SK-N-MC (cell line): ENCODE measurements at regions not wholly inside any gene's neighbourhood (a gene's known extent, or its start where the extent isn't known, plus 50 kb on each side); places are given as distances from the start of the nearest gene placed in this dataset.

ENCODE experiments used
- DNase-seq: peaks from one replicate; pipeline ENCODE4 v3.0.0-alpha.2; 2011; ENCODE audit warnings: low read depth, low spot score
- H3K27ac ChIP-seq: fragments of 200-600 bp; sonication (generic); 2 replicates; pipeline ENCODE4 v1.5.1; 2016; ENCODE audit warnings: mixed run types
- H3K36me3 ChIP-seq: fragments of 200-600 bp; sonication (generic); 2 replicates; pipeline ENCODE4 v1.6.1; 2017; ENCODE audit warnings: antibody characterized with exemption, low read length, mixed read lengths; ENCODE audit not compliant: insufficient read depth
- H3K4me3 ChIP-seq: fragments of 200-600 bp; sonication (generic); 2 replicates; pipeline ENCODE4 v1.5.1; 2016
- H3K9ac ChIP-seq: fragments of 200-600 bp; sonication (generic); 2 replicates; pipeline ENCODE4 v1.8.0; 2017; ENCODE audit warnings: mixed run types, mixed read lengths; ENCODE audit not compliant: insufficient read length
- H3K9me3 ChIP-seq: fragments of 200-600 bp; sonication (generic); 2 replicates; pipeline ENCODE4 v1.6.1; 2017; ENCODE audit warnings: low read depth, mild to moderate bottlenecking, antibody characterized with exemption, low read length, moderate library complexity, mixed read lengths
- EZH2 ChIP-seq: fragments of 200-600 bp; sonication (generic); IDR thresholded peaks from one replicate; pipeline ENCODE4 v1.6.1; 2017; ENCODE audit warnings: antibody characterized with exemption
- FOXP2 ChIP-seq: optimal IDR thresholded peaks from 2 replicates; pipeline ENCODE3; 2011; ENCODE audit warnings: mild to moderate bottlenecking, moderate library complexity; ENCODE audit not compliant: insufficient read depth; ENCODE audit errors: extremely low read length, control extremely low read depth
- POLR2AphosphoS5 ChIP-seq: IDR thresholded peaks from 2 replicates; pipeline ENCODE4 v1.6.1; 2012; ENCODE audit warnings: mild to moderate bottlenecking, low read depth, low read length, borderline replicate concordance

GRCh38 chr15:69828181-69828828, 269.4 kb downstream of the TLE3 start:
- Histone ChIP-seq H3K9ac (no peak overlapping the region), H3K27ac (no peak overlapping the region), H3K9me3 (no peaks in the 10 kb centered on the region)

GRCh38 chr15:69829974-69830373, 267.7 kb downstream of the TLE3 start:
- no peak for DNase-seq
- H3K27ac ChIP-seq, result no peak overlapping the region
- H3K9ac ChIP-seq, result no peak overlapping the region
- no peaks in the 10 kb centered on the region for H3K9me3 ChIP-seq
- H3K36me3 ChIP-seq, result no peaks in the 10 kb centered on the region
- TF ChIP-seq EZH2, result no peak
- no peak overlapping the region for H3K4me3 ChIP-seq

More at GRCh38 chr15:69828181-69828828, 269.4 kb downstream of the TLE3 start:
- DNase-seq, result no peak
- Histone ChIP-seq H3K36me3 (no peaks in the 10 kb centered on the region), H3K4me3 (no peak overlapping the region)
- TF ChIP-seq EZH2 (no peak), POLR2AphosphoS5 (no peak), FOXP2 (no peak)

GRCh38 chr15:69830430-69830829, 267.3 kb downstream of the TLE3 start:
- no peak overlapping the region for H3K27ac ChIP-seq
- H3K9ac ChIP-seq, result no peak overlapping the region
- DNase-seq, result no peak

GRCh38 chr15:69830876-69831275, 266.8 kb downstream of the TLE3 start:
- H3K4me3 ChIP-seq, result no peak overlapping the region
- no peak for DNase-seq
- H3K27ac ChIP-seq, result no peak overlapping the region
- no peak for TF ChIP-seq POLR2AphosphoS5
- no peak for TF ChIP-seq EZH2
- no peak overlapping the region for H3K9ac ChIP-seq
- H3K9me3 ChIP-seq, result no peaks in the 10 kb centered on the region
- no peaks in the 10 kb centered on the region for H3K36me3 ChIP-seq

More at GRCh38 chr15:69830430-69830829, 267.3 kb downstream of the TLE3 start:
- Histone ChIP-seq H3K9me3 (no peaks in the 10 kb centered on the region), H3K36me3 (no peaks in the 10 kb centered on the region), H3K4me3 (no peak overlapping the region)
- TF ChIP-seq EZH2 (no peak), POLR2AphosphoS5 (no peak), FOXP2 (no peak)

GRCh38 chr15:69834267-69834666, 263.4 kb downstream of the TLE3 start:
- Histone ChIP-seq H3K9me3 (no peaks in the 10 kb centered on the region), H3K36me3 (no peaks in the 10 kb centered on the region), H3K4me3 (no peak overlapping the region), H3K9ac (no peak overlapping the region), H3K27ac (no peak overlapping the region)
- DNase-seq, result no peak
- TF ChIP-seq POLR2AphosphoS5, result no peak
- TF ChIP-seq EZH2, result no peak
- TF ChIP-seq FOXP2, result no peak

DNA sequence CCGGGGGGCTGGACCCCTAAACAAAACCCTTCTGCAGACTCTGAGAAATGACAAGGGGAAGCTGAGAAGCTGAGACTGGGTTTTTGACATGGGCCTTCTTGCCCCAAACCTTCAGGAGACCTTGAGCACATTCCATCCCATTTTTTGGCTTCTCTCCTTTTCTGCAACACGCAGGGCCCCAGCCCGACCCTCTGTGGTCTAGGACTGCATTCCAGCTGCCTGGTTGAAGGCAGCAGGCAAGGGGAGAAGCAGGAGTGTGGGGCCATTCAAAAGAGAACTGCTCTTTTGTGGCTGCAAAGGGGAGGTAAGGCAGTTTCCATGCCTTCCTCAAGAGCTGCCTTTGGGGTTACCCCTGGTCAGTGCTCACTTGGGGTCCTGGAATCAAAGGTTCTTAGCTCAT, 263.0 kb downstream of the TLE3 start:
- TF ChIP-seq EZH2, result no peak
- no peak for TF ChIP-seq FOXP2
- TF ChIP-seq POLR2AphosphoS5, result no peak
- H3K36me3 ChIP-seq, result no peaks in the 10 kb centered on the region
- no peak for DNase-seq
- H3K9ac ChIP-seq, result no peak overlapping the region
- no peak overlapping the region for H3K27ac ChIP-seq
- H3K4me3 ChIP-seq, result no peak overlapping the region
- no peaks in the 10 kb centered on the region for H3K9me3 ChIP-seq

DNA sequence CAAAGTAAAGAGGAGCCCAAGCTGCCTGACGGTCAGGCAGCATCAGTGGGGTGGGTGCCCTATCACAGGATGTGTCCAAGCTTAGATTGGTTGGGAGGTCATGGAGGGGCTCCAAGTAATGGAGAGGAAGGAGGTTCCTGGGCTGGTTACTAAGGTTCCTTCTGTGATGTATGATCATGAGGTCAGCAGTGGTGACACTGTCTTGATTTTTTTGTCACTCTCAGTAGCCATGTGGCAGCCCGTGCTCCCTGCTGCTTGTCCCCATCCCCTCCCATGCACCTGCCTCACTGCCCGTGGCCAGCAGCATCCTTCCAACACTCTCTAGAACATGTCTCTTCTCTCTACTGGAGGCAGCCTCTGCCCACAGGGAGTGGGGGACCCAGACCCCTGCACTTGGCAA, 261.7 kb downstream of the TLE3 start:
- TF ChIP-seq FOXP2, result no peak
- TF ChIP-seq POLR2AphosphoS5, result no peak
- no peak for TF ChIP-seq EZH2
- DNase-seq, result no peak
- no peak overlapping the region for H3K4me3 ChIP-seq
- no peak overlapping the region for H3K27ac ChIP-seq
- no peak overlapping the region for H3K9ac ChIP-seq
- no peaks in the 10 kb centered on the region for H3K9me3 ChIP-seq
- H3K36me3 ChIP-seq, result no peaks in the 10 kb centered on the region

DNA sequence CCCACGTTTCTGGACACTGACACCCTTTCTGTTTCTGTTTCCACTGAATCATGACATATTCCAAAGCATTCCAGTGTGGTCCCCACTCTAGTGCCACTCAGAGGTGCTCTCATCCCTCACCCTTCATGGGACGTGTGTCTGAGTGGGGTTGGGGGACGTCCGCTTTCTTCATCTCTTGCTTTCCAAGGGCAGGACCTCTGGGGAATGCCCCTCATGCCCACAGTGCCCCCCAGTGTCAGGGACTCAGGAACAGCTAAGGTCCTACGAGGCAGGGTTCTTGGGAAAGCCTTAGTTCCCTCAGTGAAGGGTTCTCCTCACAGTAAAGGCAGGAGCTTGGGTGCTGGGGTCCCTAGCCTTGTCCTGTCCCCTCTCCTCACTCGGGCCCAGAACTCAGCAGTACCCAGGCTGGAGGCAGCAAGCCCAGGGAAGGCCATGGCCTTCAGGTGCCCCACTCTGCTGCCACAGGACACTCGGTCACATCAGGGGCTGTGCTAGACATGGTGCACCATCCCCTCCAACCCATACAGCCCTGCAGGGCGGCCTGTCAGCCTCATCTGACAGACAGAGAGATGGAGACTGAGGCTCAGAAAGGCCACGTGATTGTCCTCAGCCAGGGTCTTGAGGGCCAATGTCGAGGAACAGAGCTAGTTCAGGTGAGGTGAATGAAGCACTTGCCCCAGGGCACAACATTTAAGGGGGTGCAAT, 261.0 kb downstream of the TLE3 start:
- Histone ChIP-seq H3K27ac (no peak overlapping the region), H3K9me3 (no peaks in the 10 kb centered on the region)
- TF ChIP-seq EZH2, result no peak
- TF ChIP-seq FOXP2, result no peak
- TF ChIP-seq POLR2AphosphoS5, result no peak

DNA sequence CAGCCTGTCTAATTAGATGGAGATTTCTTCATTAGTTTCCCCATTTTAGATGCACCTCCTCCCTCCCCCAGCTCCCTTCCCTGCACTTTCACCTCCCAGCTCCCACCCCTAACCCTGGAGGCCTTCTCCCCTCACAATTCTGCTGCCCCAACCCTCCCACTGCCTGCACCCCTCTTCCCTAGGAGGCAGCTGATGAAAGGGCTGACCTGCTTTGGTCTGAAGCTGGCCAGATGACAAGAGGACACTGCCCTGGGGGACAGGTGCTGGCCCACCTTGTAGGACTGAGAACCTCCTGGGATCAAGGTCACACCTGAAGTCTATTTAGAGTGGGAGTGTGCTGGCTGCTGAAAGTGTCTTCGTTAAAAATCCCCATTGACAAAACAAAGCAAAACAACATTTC, 259.4 kb downstream of the TLE3 start:
- TF ChIP-seq POLR2AphosphoS5, result no peak
- no peak for TF ChIP-seq EZH2
- no peak for TF ChIP-seq FOXP2
- Histone ChIP-seq H3K9me3 (no peaks in the 10 kb centered on the region), H3K36me3 (no peaks in the 10 kb centered on the region), H3K4me3 (no peak overlapping the region), H3K27ac (no peak overlapping the region), H3K9ac (no peak overlapping the region)
- no peak for DNase-seq

More for the DNA sequence above, 261.0 kb downstream of the TLE3 start:
- DNase-seq, result no peak
- Histone ChIP-seq H3K36me3 (no peaks in the 10 kb centered on the region), H3K4me3 (no peak overlapping the region), H3K9ac (no peak overlapping the region)
